H1 (cell line): ENCODE measurements at regions not wholly inside any gene's neighbourhood (a gene's known extent, or its start where the extent isn't known, plus 50 kb on each side); places are given as distances from the start of the nearest gene placed in this dataset.

Experiments
- CHD1 ChIP-seq: IDR thresholded peaks from 2 replicates; pipeline ENCODE4 v1.6.1; 2012; ENCODE audit warnings: low read depth, low read length, improper control_type of control experiment
- CREB1 ChIP-seq: IDR thresholded peaks from 2 replicates; pipeline ENCODE4 v1.6.1; 2012; ENCODE audit warnings: inconsistent platforms
- CTCF ChIP-seq, 3 experiments: IDR thresholded peaks; 1 replicate in 2 of 3; 2 replicates in 1 of 3; pipeline versions ENCODE4 v1.5.1 to v1.6.1; 2011; ENCODE audit warnings: low read length in 3 of 3, mild to moderate bottlenecking in 3 of 3, inconsistent platforms in 2 of 3, low read depth in 1 of 3, moderate library complexity in 1 of 3; ENCODE audit not compliant: insufficient read depth in 1 of 3; ENCODE audit errors: control extremely low read depth in 1 of 3
- GTF2F1 ChIP-seq: IDR thresholded peaks from 2 replicates; pipeline ENCODE4 v1.6.1; 2012; ENCODE audit warnings: low read depth, low read length, improper control_type of control experiment, borderline replicate concordance

DNA sequence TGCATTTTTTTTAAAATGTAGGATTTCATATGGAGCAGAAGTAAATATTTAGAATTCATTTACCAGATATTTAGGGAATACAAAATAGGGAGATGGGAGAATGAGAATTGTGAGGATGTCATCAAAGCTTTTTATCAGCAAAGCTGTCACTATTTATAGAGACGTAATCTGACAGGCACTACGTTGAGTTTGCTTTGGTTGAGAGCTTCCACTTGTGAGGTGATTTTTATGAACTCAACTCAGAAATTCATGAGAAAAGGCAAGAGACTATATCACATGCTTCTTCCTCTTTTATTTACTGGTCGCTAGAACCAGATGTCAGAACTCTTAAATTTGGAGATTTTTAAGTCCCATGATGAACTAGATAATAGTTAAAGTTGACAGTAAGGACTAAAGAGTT, 211.2 kb downstream of the GBA3 start:
- TF ChIP-seq CHD1 (no peak), CTCF (IDR thresholded peaks at IDR 0.05; ENCODE audit: control extremely low read depth in 1 of 3, insufficient read depth in 1 of 3, low read depth in 1 of 3, low read length in 3 of 3) (no peak), CREB1 (no peak), GTF2F1 (no peak)
